ENCODE measurements at regions not wholly inside any gene's neighbourhood (a gene's known extent, or its start where the extent isn't known, plus 50 kb on each side); places are given as distances from the start of the nearest gene placed in this dataset.

GRCh38 chr4:123577225-123577906 lies 180.8 kb downstream of the SPRY1 start:
- Histone ChIP-seq H3F3A (ENCODE audit: insufficient read depth, low read length) (no peaks in the 10 kb centered on the region), H3K79me2 (ENCODE audit: insufficient read depth, low read length) (no peaks in the 10 kb centered on the region), H3K4me3 (ENCODE audit: low read depth, low read length, poor library complexity, severe bottlenecking) (no peak overlapping the region), H4K20me1 (ENCODE audit: insufficient read depth, low read length) (no peaks in the 10 kb centered on the region), H3K9me2 (ENCODE audit: low read depth, low read length) (no peaks in the 10 kb centered on the region), H3K4me2 (ENCODE audit: low read length) (no peak overlapping the region), H3K9me3 (ENCODE audit: low read length) (0 out of 2 replicates have a peak, but pooled peaks cover 9% of the 10 kb centered on the region), H3K27me3 (ENCODE audit: insufficient read depth, low read length) (no peaks in the 10 kb centered on the region), H2AFZ (ENCODE audit: low read length) (no peak overlapping the region), H3K27ac (ENCODE audit: low read depth, low read length, poor library complexity, severe bottlenecking) (no peak overlapping the region), H3K4me1 (ENCODE audit: insufficient read depth, low read length, severe bottlenecking) (peaks cover 7% of the 10 kb centered on the region), H3K9ac (ENCODE audit: low read length) (no peak overlapping the region), H3K36me3 (ENCODE audit: insufficient read depth, low read length) (no peaks in the 10 kb centered on the region)
- TF ChIP-seq EZH2 (IDR thresholded peaks at IDR 0.05; ENCODE audit: borderline replicate concordance, low read length): no peak
- TF ChIP-seq, protein P1, sequence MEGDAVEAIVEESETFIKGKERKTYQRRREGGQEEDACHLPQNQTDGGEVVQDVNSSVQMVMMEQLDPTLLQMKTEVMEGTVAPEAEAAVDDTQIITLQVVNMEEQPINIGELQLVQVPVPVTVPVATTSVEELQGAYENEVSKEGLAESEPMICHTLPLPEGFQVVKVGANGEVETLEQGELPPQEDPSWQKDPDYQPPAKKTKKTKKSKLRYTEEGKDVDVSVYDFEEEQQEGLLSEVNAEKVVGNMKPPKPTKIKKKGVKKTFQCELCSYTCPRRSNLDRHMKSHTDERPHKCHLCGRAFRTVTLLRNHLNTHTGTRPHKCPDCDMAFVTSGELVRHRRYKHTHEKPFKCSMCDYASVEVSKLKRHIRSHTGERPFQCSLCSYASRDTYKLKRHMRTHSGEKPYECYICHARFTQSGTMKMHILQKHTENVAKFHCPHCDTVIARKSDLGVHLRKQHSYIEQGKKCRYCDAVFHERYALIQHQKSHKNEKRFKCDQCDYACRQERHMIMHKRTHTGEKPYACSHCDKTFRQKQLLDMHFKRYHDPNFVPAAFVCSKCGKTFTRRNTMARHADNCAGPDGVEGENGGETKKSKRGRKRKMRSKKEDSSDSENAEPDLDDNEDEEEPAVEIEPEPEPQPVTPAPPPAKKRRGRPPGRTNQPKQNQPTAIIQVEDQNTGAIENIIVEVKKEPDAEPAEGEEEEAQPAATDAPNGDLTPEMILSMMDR (IDR thresholded peaks at IDR 0.05; ENCODE audit: low read length): no peak

DNA sequence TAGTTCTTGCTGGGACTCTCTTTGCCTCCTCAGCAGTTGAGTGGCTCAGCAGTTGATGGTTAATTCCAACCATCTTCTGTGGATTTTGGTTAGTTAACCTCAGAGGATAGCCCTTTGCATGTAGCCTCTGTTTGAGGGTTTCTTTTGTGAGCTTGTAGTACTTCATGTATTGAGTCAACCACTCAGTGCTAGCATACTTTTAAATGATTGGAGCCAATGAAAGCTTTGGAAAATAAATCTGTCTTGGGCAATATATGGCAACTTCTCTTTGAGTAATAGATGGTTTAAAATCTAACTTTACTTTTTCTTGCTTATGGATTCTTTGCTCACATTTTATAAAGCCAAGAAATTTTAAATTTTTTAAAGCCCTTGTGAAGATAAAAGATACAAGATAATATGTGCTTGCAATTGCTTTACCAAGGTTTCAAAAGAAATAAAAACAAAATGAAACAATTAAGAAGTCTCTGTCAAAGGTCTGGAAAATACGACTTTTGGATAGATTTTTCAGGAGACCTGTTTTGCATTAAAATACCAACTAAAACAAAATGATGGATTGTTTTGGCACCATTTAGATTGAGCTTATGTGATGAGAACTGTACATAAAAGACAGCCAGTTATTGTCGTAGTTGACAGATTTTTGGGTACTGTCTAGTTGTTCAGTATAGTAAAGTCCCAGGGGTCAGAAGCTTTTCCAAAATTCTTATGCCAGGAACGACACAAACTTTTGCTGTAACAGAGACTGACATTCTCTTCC lies 181.9 kb downstream of the SPRY1 start:
- no peak overlapping the region for H3K27ac ChIP-seq (ENCODE audit: low read depth, low read length, poor library complexity, severe bottlenecking)
- H2AFZ ChIP-seq (ENCODE audit: low read length): no peak overlapping the region
- no peaks in the 10 kb centered on the region for H3K27me3 ChIP-seq (ENCODE audit: insufficient read depth, low read length)
- H3K79me2 ChIP-seq (ENCODE audit: insufficient read depth, low read length): no peaks in the 10 kb centered on the region
- no peaks in the 10 kb centered on the region for H3F3A ChIP-seq (ENCODE audit: insufficient read depth, low read length)
- H3K4me3 ChIP-seq (ENCODE audit: low read depth, low read length, poor library complexity, severe bottlenecking): no peak overlapping the region
- no peaks in the 10 kb centered on the region for H3K36me3 ChIP-seq (ENCODE audit: insufficient read depth, low read length)
- H3K4me2 ChIP-seq (ENCODE audit: low read length): no peak overlapping the region
- H3K9me2 ChIP-seq (ENCODE audit: low read depth, low read length): no peaks in the 10 kb centered on the region
- H3K4me1 ChIP-seq (ENCODE audit: insufficient read depth, low read length, severe bottlenecking): peaks cover 6% of the 10 kb centered on the region
- 0 out of 2 replicates have a peak, but pooled peaks cover 9% of the 10 kb centered on the region for H3K9me3 ChIP-seq (ENCODE audit: low read length)
- TF ChIP-seq, protein P1 (IDR thresholded peaks at IDR 0.05; ENCODE audit: low read length): no peak
- TF ChIP-seq EZH2 (IDR thresholded peaks at IDR 0.05; ENCODE audit: borderline replicate concordance, low read length): no peak
- H4K20me1 ChIP-seq (ENCODE audit: insufficient read depth, low read length): no peaks in the 10 kb centered on the region
- no peak overlapping the region for H3K9ac ChIP-seq (ENCODE audit: low read length)

- H3K4me3 ChIP-seq (ENCODE audit: low read depth, low read length, poor library complexity, severe bottlenecking): no peak overlapping the region
- no peaks in the 10 kb centered on the region for H3K9me2 ChIP-seq (ENCODE audit: low read depth, low read length)
- H2AFZ ChIP-seq (ENCODE audit: low read length): no peak overlapping the region
- H3K9ac ChIP-seq (ENCODE audit: low read length): no peak overlapping the region
- H3K36me3 ChIP-seq (ENCODE audit: insufficient read depth, low read length): no peaks in the 10 kb centered on the region
- H3K27me3 ChIP-seq (ENCODE audit: insufficient read depth, low read length): no peaks in the 10 kb centered on the region
- no peaks in the 10 kb centered on the region for H3K79me2 ChIP-seq (ENCODE audit: insufficient read depth, low read length)
- no peaks in the 10 kb centered on the region for H3F3A ChIP-seq (ENCODE audit: insufficient read depth, low read length)
- no peaks in the 10 kb centered on the region for H3K4me1 ChIP-seq (ENCODE audit: insufficient read depth, low read length, severe bottlenecking)
- no peak overlapping the region for H3K27ac ChIP-seq (ENCODE audit: low read depth, low read length, poor library complexity, severe bottlenecking)
- H4K20me1 ChIP-seq (ENCODE audit: insufficient read depth, low read length): no peaks in the 10 kb centered on the region
- TF ChIP-seq EZH2 (IDR thresholded peaks at IDR 0.05; ENCODE audit: borderline replicate concordance, low read length): no peak
- TF ChIP-seq, protein P1 (IDR thresholded peaks at IDR 0.05; ENCODE audit: low read length): no peak
- no peak overlapping the region for H3K4me2 ChIP-seq (ENCODE audit: low read length)
- peaks cover 9% of the 10 kb centered on the region; the same call in 1 of the 2 replicates for H3K9me3 ChIP-seq (ENCODE audit: low read length)
These were observed 183.4 kb downstream of the SPRY1 start for GRCh38 chr4:123579961-123580360.
